Activated CD8-positive, alpha-beta memory T cell treated with anti-CD3 and anti-CD28 coated beads, Interleukin-2, amount 50 U/mL, for 24 hours (primary cell): ENCODE measurements at regions not wholly inside any gene's neighbourhood (a gene's known extent, or its start where the extent isn't known, plus 50 kb on each side); places are given as distances from the start of the nearest gene placed in this dataset.

Experiments
- DNase-seq: peaks from one replicate; pipeline ENCODE4 v3.0.0-alpha.2; 2020; ENCODE audit errors: extremely low read depth

DNA sequence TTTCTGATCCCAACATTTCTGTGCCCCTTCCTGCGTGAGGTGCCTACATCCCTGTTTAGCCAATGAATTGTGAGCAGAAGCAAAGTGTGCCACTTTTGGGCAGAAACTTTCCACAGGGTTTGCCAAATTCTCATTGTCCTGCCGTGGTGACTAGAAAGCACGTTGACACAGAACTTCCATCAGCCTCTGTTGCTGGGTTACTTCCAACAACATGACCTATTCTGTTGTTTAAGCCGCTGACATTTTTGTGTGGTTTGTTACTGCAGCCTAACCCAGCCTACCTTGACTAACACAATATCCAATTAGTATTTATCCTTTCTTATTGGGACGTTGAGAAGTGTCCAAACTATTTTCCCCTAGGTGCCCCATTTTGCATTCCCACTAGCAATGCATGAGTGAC lies 136.8 kb downstream of the URB2 start:
- no peak for DNase-seq

DNA sequence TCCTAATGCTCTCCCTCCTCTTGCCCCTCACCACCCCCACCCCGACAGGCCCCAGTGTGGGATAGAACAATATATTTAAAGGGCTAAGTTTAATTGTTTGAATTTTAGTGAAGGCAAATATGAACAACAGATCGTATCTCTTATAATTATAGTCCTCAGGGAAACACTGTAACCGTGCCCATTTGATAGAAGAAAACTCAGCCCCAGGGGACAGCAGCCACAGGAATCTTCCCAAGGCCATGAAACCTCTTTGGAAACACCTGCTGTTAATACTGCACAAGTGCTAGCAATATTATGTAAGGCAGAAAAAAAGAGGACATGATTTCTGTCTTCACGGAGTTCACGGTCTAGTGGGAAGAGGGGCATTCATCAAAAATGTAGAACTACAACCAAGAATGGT lies 142.2 kb downstream of the URB2 start:
- no peak for DNase-seq

DNA sequence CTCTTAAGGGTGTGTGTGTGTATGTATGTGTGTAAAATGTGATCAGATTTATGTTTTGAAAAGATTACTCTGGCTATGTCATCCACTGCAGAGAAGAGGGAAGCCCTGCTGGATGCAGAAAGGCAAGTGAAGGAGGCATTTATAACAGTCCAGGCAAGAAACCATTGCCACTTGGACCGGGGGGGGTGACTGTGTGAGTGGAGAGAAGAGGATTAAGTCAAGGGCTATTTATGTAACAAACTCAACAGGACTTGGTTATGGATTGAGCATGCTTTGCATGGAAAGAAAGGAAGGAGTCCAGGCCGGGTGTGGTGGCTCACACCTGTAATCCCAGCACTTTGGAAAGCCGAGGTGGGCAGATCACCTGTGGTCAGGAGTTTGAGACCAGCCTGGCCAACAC lies 143.0 kb downstream of the URB2 start:
- DNase-seq: no peak

DNA sequence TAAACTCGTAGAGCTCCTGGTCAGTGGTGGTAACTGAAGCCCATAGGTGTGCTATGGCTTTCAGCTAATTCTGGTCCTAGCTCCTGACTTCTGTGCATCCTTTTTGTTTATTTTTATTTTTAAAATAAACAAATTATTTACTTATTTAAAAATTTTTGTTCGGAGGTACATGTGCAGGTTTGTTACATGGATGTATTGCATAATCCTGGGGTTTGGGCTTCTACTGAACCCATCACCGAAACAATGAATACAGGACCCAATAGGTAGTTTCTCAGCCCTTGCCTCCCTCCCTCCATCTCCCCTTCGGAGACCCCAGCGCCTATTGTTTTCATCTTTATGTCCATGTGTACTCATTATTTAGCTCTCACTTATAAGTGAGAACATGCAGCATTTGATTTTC lies 143.8 kb downstream of the URB2 start:
- DNase-seq: no peak

DNA sequence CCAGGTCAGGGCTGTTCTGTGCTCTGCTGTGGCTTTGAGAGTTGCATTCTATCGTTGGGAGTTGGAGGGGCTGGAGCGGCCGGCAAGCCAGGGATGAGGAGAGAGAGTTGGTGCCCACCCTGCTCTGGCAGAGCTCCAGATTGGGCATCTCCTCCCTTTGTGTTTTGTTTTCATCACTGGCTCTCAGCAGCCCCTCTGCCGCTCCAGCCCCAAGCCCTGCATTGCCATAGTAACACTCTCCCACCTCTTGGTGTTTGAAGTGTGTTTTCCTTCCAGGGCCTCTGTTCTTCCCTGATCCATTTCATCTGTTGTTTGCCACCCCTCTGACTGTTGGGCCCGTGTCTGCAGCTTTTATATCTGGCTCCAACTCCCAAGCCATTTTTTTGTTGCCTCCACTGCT lies 152.7 kb downstream of the URB2 start:
- no peak for DNase-seq

DNA sequence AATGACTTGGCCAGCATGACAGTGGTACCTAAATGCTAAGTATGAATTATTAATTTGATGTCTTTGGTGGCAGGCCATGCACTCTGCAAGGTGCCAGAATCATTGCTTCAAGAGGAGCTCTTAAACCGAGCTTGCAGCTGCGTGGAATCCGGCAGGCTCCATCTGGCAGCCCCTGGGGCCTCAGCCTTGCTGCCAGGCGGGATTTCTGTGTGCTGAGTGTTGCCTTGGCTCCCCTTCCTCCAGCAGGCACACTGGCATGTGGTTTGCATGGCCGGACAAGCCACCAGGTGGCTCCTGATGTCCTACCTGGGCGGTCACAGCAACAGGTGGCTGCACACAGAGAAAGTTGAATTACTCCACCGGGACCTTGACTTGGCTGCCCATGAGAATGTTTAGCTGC lies 155.4 kb downstream of the URB2 start:
- DNase-seq: no peak

DNA sequence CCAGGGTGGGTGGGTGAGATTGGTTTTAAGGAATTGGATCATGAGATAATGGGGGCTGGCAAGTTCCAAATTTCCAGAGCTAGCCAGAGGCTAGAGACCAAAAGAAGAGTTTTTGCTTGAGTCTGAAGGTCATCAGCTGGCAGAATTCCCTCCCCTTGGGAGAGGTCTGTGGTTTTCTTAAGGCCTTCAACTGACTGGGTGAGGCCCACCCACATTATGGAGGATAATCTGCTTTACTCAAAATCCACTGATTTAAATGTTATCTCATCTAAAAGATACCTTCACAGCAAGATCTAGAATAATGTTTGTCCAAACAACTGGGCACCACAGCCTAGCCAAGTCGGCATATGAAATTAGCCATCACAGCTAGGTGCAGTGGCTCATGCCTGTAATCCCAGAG lies 156.4 kb downstream of the URB2 start:
- no peak for DNase-seq

DNA sequence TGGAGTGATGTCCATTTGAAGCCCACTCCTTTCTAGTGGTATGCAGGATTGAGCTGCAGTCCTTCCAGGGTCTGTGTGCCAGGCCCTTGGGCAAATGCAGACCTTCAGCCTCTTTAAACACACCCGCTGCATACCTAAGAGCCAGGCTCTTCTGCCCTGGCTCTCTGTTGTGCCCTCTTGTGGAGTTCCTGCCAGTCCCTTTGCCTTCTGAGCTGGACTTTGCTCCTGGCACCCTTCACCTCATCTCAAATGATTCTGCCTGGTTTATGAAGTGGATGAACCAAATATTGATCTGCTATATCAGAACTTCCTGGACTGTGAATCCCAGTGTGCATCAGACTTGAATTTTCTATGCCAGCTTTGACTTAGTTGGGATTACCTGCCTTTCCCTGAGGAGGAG lies 158.8 kb downstream of the URB2 start:
- no peak for DNase-seq

DNA sequence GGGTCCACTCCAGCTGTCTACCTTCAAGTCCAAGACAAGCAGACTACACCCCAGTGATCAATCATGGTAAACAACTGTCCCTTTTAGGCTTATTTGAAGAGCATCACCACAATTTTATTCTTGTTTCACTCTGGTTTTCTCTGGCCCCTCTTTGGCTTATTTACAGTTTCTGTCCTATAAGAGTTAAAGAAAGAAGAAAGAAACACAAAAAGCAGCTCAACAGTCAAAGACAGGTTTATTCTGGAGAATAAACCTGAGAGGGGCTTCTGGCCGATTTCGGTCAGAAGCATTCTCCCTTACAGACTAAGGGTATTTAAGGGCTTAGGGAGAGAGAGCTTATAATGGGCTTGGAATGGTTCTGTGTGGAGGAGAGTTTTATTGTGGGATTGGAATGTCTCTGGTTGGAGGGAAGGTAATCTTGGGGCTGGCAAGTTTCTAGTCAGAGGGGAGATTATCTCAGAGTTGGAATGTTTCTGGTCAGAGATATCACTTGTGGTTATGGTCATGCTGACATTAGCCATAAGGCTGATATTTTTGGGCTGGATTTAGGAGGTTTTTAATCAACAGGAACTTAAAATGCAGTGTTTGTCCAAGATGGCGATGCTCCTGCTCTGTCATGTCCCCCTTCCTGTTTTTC lies 161.0 kb downstream of the URB2 start:
- DNase-seq: no peak

DNA sequence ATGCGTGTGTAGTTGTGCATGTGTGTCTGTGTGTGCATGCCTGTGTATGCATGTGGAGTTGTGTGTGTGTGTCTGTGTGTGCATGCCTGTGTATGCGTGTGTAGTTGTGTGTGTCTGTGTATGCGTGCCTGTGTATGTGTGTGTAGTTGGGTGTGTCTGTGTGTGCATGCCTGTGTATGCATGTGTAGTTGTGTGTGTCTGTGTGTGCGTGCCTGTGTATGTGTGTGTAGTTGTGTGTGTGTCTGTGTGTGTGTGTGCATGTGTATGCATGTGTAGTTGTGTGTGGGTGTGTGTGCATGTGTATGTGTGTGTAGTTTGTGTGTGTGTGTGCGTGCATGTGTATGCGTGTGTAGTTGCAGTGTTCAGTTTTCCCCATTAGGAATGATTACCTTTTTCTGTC lies 162.0 kb downstream of the URB2 start:
- no peak for DNase-seq

DNA sequence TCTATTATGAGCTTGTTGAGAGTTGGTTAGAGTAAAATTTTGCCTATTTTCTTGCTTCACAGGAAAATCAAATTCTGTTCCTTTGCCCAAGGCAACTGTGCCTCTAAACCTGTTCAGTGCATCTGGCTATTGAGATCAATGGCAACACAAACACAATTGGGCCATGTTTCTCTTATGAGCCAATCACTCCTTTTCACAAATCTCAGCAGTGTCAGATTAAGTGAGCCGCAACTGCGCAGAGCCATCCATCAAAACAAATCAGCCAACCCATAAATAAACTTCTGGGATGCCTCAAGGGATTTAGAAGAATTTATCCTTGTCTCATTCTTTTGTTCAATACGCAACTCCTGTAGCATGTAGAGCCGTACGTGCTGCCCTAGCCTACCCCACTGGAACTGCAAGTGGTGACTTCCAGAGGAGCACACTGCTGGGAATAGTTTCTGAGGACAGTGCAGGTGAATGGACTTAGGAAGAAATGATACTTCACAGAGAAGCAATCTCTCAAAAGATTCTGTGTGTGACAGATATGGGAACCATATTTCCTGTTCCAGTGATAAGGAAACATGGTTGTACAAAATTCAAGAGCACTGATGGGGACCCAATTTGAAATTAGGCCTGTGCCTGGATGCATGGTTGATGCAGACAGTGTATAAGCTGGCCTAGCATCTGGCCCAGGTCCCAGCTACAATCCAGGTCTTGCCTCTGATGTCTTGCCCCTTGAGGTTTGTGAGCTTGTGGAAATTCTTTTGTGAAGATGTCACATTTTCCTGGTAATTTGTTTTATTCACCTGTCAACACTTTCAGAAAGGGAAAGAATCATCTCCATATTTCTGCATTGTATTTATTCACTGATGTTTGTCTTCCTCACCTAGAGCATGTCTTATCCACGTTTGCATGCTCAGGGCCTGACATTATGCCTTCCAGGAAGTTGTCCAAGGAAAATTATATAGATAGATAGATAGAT lies 166.2 kb downstream of the URB2 start:
- no peak for DNase-seq

DNA sequence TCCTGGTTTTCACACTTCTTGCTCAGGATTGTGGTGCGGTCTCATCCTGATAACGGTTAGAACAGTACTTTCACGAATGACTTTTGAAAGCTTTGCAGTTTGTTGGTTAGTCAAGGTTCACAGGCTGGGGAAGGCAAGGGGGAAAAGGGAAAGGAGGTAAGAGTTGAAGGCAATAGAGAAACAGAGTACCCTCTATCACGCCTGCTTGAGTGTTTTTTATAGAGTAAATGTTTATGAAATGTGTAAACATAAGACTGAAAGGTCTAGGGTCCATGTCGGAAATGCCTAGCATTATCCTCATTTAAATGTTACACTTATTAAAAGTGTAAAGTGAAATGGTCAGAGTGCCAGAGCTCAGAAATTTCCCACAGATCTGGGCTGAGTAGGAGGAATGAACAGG lies 167.4 kb downstream of the URB2 start:
- no peak for DNase-seq

DNA sequence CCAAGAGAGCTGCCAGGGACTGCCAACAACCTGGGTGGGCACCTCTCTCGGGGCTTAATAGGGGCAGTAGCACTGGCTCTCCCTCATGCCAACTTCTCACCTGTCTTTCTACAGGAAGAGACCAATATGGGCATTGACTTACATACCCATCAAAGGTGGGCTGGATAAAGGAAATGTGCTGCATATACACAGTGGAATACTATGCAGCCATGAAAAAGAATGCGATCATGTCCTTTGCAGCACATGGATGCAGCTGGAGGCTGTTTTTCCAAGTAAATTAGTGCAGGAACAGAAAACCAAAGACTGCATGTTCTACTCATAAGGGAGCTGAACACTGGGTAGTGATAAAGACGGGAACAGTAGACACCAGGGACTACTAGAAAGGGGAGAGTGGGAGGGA lies 172.5 kb downstream of the URB2 start:
- DNase-seq: no peak

DNA sequence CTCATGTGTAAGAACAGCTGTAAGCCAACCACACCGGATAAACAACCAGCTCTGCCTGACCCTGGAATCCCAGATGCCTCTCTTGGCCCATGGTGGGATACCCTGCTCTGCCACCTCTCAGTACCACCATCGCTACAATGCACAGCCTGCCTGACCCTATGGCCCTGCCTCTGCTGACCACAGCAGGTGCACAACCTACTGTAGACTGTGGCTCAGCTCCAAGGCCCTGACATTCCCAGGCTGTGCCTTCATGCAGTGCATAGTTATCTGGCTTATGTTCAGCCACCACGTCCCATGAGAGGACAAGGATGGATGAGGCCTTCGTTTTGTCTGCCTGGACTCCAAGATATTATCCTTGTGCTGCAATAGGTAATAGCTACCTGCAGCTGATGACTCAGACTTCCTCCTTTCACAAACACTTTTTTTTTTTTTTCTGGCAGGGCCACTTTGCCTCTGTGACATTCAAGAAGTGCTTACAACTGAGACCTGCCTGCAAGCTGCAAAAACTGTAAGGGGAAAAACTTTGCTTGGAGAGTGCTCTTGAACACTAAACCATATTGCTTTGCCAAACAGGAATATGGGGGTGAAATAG lies 177.7 kb downstream of the URB2 start:
- DNase-seq: no peak

DNA sequence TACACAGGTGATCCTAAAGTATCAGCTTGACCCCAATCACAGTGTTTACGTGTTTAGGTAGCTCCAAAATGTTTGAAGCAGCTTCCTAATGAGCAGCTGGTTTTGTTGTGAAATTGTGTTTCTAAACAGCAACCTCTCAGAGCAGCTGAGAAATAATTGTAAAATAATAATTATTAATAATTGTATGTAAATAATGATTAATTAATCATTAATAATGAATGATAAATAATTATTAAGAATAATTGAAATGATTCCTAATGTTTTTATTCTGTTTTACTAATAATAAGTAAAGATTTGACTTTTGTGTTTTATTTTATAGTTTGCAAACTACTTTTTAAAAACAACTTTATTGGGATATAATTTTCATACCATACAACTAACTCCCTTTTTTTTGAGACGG lies 182.2 kb downstream of the URB2 start:
- DNase-seq: no peak

DNA sequence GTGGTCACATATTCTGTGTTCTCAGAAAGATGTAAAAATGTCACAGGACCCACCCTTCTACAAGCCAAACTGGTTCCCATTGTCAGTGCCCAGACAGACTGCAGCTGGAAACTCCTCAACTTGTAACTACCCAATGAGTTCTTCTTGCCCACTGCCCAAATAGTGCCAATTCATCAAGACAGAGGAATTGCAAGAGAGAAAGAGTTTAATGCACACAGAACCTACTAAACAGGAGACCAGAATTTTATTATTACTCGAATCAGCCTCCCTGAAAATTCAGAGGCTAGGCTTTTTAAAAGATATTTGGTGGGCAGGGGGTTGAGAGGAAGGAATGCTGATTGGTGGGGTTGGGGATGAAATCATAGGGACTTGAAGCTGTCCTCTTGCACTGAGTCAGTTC lies 184.1 kb downstream of the URB2 start:
- no peak for DNase-seq

DNA sequence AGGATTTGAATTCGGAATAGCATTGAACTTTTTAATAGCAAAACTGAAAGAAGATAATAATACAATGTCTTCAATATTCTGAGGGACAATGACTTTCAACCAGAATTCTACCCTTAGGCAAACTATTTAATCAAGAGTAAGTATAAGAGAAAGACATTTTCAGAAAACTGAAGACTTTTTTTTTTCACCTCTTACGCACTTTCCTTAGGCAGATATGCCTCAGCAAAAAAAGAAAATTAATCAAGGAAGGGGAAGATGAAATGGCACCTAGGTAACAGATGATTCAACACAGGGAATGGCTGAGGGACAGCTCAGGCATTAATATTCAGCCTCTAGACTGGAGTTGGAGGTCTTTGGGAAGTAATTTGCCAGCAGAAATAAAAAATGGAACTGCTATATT lies 184.9 kb downstream of the URB2 start:
- no peak for DNase-seq

DNA sequence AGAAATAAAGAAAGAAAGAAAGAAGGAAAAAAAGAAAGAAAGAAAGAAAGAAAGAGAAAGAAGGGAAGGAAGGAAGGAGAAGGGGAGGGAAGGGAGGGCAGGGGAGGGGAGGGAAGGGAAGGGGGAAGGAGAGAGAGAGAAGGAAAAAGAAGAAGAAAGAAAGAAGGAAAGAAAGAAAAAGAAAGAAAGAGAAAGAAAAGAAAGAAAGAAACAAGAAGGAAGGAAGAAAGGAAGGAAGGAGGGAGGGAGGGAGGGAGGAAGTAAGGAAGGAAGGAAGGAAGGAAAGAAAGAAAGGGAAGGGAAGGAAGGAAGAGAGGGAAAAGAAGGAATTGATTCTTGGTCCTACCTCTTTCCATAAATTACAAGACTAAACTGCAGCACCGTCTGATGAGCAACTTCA lies 186.1 kb downstream of the URB2 start:
- DNase-seq: no peak

DNA sequence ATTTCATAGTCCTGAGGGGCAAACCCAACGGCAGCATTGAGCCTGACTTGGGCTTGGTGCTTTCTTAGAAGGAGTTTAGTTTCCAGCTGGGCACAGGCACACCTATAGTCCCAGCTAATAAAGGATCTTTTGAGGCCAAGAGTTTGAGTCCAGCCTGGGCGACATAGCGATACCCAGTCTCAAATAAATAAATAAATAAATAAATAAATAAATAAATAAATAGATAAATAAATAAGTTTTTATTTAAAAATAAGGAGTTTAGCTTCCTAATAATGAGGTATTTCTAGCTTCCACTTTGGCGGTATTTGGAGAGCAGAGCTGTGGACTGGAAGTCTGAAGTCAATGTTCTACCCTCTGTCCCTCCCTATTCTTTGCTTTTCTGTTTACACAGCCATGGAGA lies 186.6 kb downstream of the URB2 start:
- no peak for DNase-seq

DNA sequence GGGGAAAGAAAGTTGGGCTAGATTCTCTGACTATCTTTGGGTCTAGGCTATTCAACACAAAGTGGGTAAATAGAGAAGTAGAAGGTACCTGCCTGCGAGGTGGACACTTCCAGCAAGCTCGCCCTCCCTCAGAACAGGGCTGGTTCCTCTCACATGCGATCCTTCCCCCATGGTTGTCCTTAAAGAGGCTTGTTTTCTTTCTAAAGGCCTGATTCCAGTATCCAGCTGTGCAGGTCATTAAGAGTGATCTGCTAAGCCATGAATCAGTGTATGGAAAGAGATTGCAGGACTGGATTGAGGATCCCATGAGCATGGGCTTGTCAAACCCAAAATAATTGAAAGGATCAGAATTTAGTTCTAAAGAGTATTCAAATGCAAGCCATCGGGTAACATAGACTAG lies 189.0 kb downstream of the URB2 start:
- DNase-seq: no peak

DNA sequence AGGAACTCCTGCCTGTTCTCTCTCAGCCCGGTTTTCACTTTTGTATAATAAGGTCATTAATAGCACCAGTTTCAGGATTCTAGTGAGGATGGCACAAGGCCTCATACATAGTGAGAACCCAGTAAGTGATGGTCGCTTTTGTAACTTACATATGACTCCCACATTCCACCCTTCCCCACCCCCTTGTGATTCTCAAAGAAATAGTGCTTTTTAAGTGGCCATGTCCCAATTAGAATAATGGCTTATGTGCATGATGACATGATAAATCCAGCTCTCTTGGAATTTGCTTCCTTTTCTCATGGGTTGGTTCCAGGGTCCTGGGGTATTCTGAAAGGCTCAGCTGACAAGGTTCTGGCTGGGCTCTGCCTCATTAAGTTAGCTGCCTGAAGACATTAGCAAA lies 189.9 kb downstream of the URB2 start:
- DNase-seq: no peak

DNA sequence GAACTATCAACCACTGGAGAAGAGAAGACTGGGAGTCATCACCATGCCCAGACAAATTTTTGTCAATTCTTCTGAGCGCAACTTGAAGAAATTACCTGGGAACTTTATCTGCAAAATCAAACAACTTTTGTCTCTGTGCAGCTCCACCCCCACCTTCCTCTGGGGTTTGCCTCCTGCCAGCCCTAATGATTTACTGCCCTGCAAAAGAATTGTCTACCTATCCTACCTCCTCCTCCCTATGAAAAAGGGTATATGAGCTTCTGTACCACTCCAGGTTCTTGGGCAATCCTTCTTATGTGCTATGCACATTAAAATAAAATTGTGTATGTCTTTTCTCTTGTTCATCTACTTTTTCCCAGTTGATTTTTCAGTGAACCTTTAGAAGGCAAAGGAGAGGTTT lies 191.9 kb downstream of the URB2 start:
- DNase-seq: no peak

DNA sequence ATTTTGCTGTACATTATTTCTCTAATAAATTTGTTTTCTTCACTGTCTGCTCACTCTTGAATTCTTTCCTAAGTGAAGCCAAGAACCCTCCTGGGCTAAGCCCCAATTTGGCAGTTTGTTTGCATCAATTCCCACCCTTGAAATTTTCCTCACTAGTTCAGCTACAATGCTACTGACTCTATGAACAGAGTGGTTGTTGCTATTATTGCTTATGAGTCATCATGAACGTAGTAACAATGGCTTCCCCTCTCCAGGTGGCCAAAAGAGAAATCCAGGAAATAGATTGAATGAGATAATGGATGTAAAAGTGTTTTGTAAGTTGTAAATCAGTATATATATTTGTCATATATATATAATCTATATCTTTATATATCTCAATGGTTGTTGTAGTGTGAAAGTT lies 193.0 kb downstream of the URB2 start:
- no peak for DNase-seq
